Left lung (tissue), 4 donors: ENCODE measurements at regions not wholly inside any gene's neighbourhood (a gene's known extent, or its start where the extent isn't known, plus 50 kb on each side); places are given as distances from the start of the nearest gene placed in this dataset.

Experiments used
- ATAC-seq: fragments of 200-7000 bp; cut with Tn5 transposase; one replicate; pipeline ENCODE4 v1.9.1; 2020; ENCODE audit warnings: moderate library complexity
- DNase-seq, 4 donors: peaks; one replicate each; pipeline ENCODE4 v3.0.0-alpha.2; 2013 to 2020
- H3K27ac ChIP-seq, 2 donors: fragments of 200-600 bp; sonication (generic) in 1 of 2; one replicate each; pipeline versions ENCODE4 v1.5.0 to v1.8.0; 2020 to 2021
- H3K27me3 ChIP-seq, 2 donors: fragments of 200-600 bp; sonication (generic) in 1 of 2; one replicate each; pipeline versions ENCODE4 v1.5.0 to v1.8.0; 2020 to 2021
- H3K36me3 ChIP-seq, 2 donors: fragments of 200-600 bp; sonication (generic) in 1 of 2; one replicate each; pipeline versions ENCODE4 v1.5.0 to v1.8.0; 2020 to 2021
- H3K4me1 ChIP-seq, 2 donors: fragments of 200-600 bp; one replicate each; pipeline ENCODE4 v1.8.0; 2021
- H3K4me3 ChIP-seq, 2 donors: fragments of 200-600 bp; sonication (generic) in 1 of 2; one replicate each; pipeline versions ENCODE4 v1.5.0 to v1.8.0; 2020 to 2021; ENCODE audit warnings: mild to moderate bottlenecking in 1 of 2
- H3K9me3 ChIP-seq, 2 donors: fragments of 200-600 bp; sonication (generic) in 1 of 2; one replicate each; pipeline versions ENCODE4 v1.5.0 to v1.8.0; 2020 to 2021
- intact Hi-C, 2 donors: fragments of 100-400 bp; cut with DNase I; formaldehyde crosslinking; loops; one replicate each; pipeline versions ENCODE4 v1.11.2 to v1.14.2; 2022
- TF ChIP-seq, protein P1 (sequence below), 2 donors: fragments of 200-600 bp; sonication (generic) in 1 of 2; IDR thresholded peaks; one replicate each; pipeline versions ENCODE4 v1.5.0 to v1.8.0; 2021; ENCODE audit warnings: antibody characterized with exemption in 2 of 2
- donor health status: DM: no; HTN: yes; CAD: no.
- donor health status: DM: no; HTN: no; CAD: no.

GRCh38 chr1:207234690-207235089 is 86.8 kb upstream of the CD55 start:
- H3K9me3 ChIP-seq, result no peaks in the 10 kb centered on the region
- H3K36me3 ChIP-seq, result no peaks in the 10 kb centered on the region
- intact Hi-C loops, result no loop called here
- H3K4me1 ChIP-seq, result no peaks in the 10 kb centered on the region
- H3K27ac ChIP-seq, result no peak overlapping the region
- no peak for DNase-seq
- no peak overlapping the region for H3K4me3 ChIP-seq
- TF ChIP-seq, protein P1, sequence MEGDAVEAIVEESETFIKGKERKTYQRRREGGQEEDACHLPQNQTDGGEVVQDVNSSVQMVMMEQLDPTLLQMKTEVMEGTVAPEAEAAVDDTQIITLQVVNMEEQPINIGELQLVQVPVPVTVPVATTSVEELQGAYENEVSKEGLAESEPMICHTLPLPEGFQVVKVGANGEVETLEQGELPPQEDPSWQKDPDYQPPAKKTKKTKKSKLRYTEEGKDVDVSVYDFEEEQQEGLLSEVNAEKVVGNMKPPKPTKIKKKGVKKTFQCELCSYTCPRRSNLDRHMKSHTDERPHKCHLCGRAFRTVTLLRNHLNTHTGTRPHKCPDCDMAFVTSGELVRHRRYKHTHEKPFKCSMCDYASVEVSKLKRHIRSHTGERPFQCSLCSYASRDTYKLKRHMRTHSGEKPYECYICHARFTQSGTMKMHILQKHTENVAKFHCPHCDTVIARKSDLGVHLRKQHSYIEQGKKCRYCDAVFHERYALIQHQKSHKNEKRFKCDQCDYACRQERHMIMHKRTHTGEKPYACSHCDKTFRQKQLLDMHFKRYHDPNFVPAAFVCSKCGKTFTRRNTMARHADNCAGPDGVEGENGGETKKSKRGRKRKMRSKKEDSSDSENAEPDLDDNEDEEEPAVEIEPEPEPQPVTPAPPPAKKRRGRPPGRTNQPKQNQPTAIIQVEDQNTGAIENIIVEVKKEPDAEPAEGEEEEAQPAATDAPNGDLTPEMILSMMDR (IDR thresholded peaks at IDR 0.05), result no peak
- no peak for ATAC-seq
- no peaks in the 10 kb centered on the region for H3K27me3 ChIP-seq

DNA sequence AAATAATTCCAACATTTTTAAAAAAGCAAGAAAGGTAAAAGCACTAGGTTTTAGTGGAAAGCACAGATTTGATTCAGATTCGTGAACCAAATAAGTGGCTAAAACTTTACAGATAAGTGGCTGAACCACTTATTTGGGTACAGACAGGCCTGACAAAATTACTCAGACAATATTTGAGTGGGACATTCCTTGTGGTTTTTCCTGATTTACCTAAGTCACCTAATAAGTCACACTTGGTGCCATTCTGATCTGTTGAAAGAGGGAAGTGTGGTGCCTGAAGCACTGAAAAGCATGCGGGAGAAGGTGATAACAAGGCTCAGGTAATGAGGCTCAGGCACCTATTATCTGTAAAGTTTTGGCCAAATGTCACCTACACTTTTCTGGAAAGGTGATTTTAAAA is 81.6 kb upstream of the CD55 start:
- peaks cover 0 to 3% of the 10 kb centered on the region in 2 donors for H3K4me1 ChIP-seq
- H3K27me3 ChIP-seq, result no peaks in the 10 kb centered on the region
- H3K4me3 ChIP-seq, result no peak overlapping the region
- peak overlapping the region; percentile 57 to 74 for H3K27ac ChIP-seq
- intact Hi-C loops, result no loop called here
- ATAC-seq (peak; percentile 67), DNase-seq (peak in 1 of 4 donors; percentile 21)
- H3K36me3 ChIP-seq, result no peaks in the 10 kb centered on the region
- TF ChIP-seq, protein P1 (IDR thresholded peaks at IDR 0.05), result no peak
- no peaks in the 10 kb centered on the region for H3K9me3 ChIP-seq

- no peaks in the 10 kb centered on the region for H3K36me3 ChIP-seq
- peak; percentile 75 for ATAC-seq
- no peaks in the 10 kb centered on the region for H3K27me3 ChIP-seq
- TF ChIP-seq, protein P1 (IDR thresholded peaks at IDR 0.05), result no peak
- H3K27ac ChIP-seq, result peak overlapping the region; percentile 57 to 74
- no peak for DNase-seq
- intact Hi-C loops, result no loop called here
- no peak overlapping the region for H3K4me3 ChIP-seq
- H3K4me1 ChIP-seq, result peaks cover 3% of the 10 kb centered on the region in 2 donors
- H3K9me3 ChIP-seq, result no peaks in the 10 kb centered on the region
These were observed 81.0 kb upstream of the CD55 start for GRCh38 chr1:207240325-207241101.

DNA sequence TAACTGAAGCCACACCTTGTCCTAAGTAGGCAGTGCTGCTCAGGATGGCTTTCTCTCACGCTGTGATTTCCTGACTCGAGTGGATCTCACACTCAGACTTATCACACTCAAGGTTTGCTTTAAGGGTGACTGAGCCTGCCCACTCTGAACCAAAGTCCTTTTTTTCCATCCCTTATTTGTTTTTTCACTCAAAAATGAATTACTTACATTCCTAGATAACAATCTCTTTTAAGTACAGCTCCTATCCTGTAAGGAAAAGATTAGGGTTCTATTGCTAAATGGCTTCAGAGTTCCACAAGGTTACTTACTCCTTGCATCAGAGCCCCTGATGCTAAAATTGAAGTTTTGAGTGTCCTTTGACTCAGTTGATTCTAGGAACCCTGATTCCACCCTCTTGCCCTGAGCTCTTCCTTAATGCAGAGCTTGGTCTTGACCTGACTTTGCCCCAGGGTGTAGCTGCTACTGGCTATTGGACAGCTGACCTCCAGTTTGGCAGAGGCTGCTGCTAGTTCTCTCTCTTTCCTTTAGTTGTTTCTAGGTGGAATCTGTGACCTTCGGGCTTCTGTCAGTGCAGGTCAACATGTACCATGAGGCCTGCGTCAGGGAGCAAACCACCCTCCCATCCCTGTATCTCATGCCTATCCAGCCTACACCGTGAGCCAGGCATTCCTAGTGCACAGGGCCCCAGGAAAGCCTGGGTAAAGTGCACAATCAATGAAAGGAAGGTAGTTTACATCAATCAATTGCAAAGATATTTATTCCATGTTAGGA is 80.1 kb upstream of the CD55 start:
- no peaks in the 10 kb centered on the region for H3K27me3 ChIP-seq
- H3K4me1 ChIP-seq, result peaks cover 3 to 6% of the 10 kb centered on the region in 2 donors
- H3K36me3 ChIP-seq, result no peaks in the 10 kb centered on the region
- peak overlapping the region; percentile 57 to 74 for H3K27ac ChIP-seq
- H3K4me3 ChIP-seq, result no peak overlapping the region
- DNase-seq, result peak in 2 of 4 donors; percentile 8 to 46
- intact Hi-C loops, result no loop called here
- TF ChIP-seq, protein P1 (IDR thresholded peaks at IDR 0.05), result no peak
- H3K9me3 ChIP-seq, result no peaks in the 10 kb centered on the region
- peak; percentile 75 for ATAC-seq
